ENCODE measurements at regions not wholly inside any gene's neighbourhood (a gene's known extent, or its start where the extent isn't known, plus 50 kb on each side); places are given as distances from the start of the nearest gene placed in this dataset.

- no peak for DNase-seq (ENCODE audit: low spot score)
- TF ChIP-seq, protein P1, sequence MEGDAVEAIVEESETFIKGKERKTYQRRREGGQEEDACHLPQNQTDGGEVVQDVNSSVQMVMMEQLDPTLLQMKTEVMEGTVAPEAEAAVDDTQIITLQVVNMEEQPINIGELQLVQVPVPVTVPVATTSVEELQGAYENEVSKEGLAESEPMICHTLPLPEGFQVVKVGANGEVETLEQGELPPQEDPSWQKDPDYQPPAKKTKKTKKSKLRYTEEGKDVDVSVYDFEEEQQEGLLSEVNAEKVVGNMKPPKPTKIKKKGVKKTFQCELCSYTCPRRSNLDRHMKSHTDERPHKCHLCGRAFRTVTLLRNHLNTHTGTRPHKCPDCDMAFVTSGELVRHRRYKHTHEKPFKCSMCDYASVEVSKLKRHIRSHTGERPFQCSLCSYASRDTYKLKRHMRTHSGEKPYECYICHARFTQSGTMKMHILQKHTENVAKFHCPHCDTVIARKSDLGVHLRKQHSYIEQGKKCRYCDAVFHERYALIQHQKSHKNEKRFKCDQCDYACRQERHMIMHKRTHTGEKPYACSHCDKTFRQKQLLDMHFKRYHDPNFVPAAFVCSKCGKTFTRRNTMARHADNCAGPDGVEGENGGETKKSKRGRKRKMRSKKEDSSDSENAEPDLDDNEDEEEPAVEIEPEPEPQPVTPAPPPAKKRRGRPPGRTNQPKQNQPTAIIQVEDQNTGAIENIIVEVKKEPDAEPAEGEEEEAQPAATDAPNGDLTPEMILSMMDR (IDR thresholded peaks at IDR 0.05): no peak
- Mint-ChIP-seq H3K4me1 (ENCODE audit: low read depth) (no peaks in the 10 kb centered on the region), H3K36me3 (ENCODE audit: low read depth) (no peaks in the 10 kb centered on the region), H3K9me3 (ENCODE audit: low read depth) (no peaks in the 10 kb centered on the region), H3K27me3 (ENCODE audit: low read depth) (peaks cover 7% of the 10 kb centered on the region), H3K4me3 (ENCODE audit: unreplicated experiment) (no peak overlapping the region), H3K27ac (ENCODE audit: unreplicated experiment) (no peak overlapping the region)
Measured at GRCh38 chr4:10204401-10205058, 87.9 kb upstream of the WDR1 start.

- TF ChIP-seq, protein P1 (IDR thresholded peaks at IDR 0.05): no peak
- H3K4me3 Mint-ChIP-seq (ENCODE audit: unreplicated experiment): no peak overlapping the region
- no peaks in the 10 kb centered on the region for H3K9me3 Mint-ChIP-seq (ENCODE audit: low read depth)
- no peaks in the 10 kb centered on the region for H3K36me3 Mint-ChIP-seq (ENCODE audit: low read depth)
- H3K27me3 Mint-ChIP-seq (ENCODE audit: low read depth): peaks cover 9% of the 10 kb centered on the region
- no peak overlapping the region for H3K27ac Mint-ChIP-seq (ENCODE audit: unreplicated experiment)
- H3K4me1 Mint-ChIP-seq (ENCODE audit: low read depth): no peaks in the 10 kb centered on the region
- DNase-seq (ENCODE audit: low spot score): no peak
Measured at GRCh38 chr4:10203851-10204250, 87.3 kb upstream of the WDR1 start.

- H3K9me3 Mint-ChIP-seq (ENCODE audit: low read depth): no peaks in the 10 kb centered on the region
- no peak for DNase-seq (ENCODE audit: low spot score)
- no peaks in the 10 kb centered on the region for H3K4me1 Mint-ChIP-seq (ENCODE audit: low read depth)
- H3K36me3 Mint-ChIP-seq (ENCODE audit: low read depth): no peaks in the 10 kb centered on the region
- H3K4me3 Mint-ChIP-seq (ENCODE audit: unreplicated experiment): no peak overlapping the region
- TF ChIP-seq, protein P1 (IDR thresholded peaks at IDR 0.05): no peak
- peaks cover 11% of the 10 kb centered on the region for H3K27me3 Mint-ChIP-seq (ENCODE audit: low read depth)
- H3K27ac Mint-ChIP-seq (ENCODE audit: unreplicated experiment): no peak overlapping the region
Measured at GRCh38 chr4:10201381-10202223, 85.0 kb upstream of the WDR1 start.

DNA sequence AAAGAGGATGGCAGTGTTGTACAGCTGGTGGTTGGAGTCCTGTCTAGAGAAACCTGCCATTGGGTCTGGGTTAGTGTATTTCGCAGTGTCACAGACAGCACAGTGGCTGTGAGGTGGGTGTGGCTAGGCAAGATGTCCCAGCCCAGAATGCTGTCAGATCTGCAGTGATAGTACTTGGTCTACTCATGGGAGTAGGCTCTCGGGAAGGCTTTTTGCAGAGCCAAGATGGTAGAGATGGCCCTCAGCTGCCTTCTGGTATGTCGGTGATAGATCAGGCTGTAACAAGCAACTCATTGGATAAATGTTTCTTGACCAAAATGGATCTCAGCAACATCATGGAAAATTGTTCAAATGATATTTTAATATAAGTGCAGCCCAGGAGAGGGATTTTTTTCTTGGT, 84.3 kb upstream of the WDR1 start:
- Mint-ChIP-seq H3K36me3 (ENCODE audit: low read depth) (no peaks in the 10 kb centered on the region), H3K4me3 (ENCODE audit: unreplicated experiment) (no peak overlapping the region), H3K27me3 (ENCODE audit: low read depth) (peaks cover 9% of the 10 kb centered on the region), H3K9me3 (ENCODE audit: low read depth) (no peaks in the 10 kb centered on the region), H3K27ac (ENCODE audit: unreplicated experiment) (no peak overlapping the region), H3K4me1 (ENCODE audit: low read depth) (no peaks in the 10 kb centered on the region)
- no peak for DNase-seq (ENCODE audit: low spot score)
- TF ChIP-seq, protein P1 (IDR thresholded peaks at IDR 0.05): no peak

DNA sequence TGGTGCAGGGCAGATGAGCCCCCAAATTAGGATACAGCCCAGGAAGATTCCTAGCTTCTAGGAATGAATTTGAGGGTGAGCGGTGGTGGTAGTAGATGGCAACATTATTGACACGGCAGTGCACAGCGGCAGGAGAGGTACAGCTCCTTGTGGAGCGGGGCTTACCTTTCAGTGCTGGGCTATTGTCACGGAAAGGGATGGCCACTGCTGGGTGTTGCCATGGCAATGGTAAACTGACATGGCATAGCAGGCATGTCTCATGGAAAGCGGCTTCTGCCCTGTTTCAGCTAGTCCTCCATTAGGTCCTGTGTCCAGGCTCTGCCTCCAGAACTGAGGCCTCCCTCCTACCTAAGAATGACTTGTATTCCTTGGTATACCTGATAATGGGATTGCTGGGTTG, 81.8 kb upstream of the WDR1 start:
- Mint-ChIP-seq H3K27ac (ENCODE audit: unreplicated experiment) (no peak overlapping the region), H3K4me3 (ENCODE audit: unreplicated experiment) (no peak overlapping the region), H3K27me3 (ENCODE audit: low read depth) (peaks cover 9% of the 10 kb centered on the region), H3K9me3 (ENCODE audit: low read depth) (no peaks in the 10 kb centered on the region), H3K4me1 (ENCODE audit: low read depth) (no peaks in the 10 kb centered on the region), H3K36me3 (ENCODE audit: low read depth) (no peaks in the 10 kb centered on the region)
- DNase-seq (ENCODE audit: low spot score): no peak
- TF ChIP-seq, protein P1 (IDR thresholded peaks at IDR 0.05): no peak

Data from chondrocyte (in vitro differentiated cells).